GM12891 (cell line): ENCODE measurements at regions not wholly inside any gene's neighbourhood (a gene's known extent, or its start where the extent isn't known, plus 50 kb on each side); places are given as distances from the start of the nearest gene placed in this dataset.
"Not testable (repeated sequence)": the region's sequence is repeated elsewhere in the genome, so short reads cannot be mapped to it uniquely, and the experiment has no call there.

Experiments used
- DNase-seq: peaks from one replicate; pipeline ENCODE4 v3.0.0; 2011; ENCODE audit warnings: low spot score; ENCODE audit not compliant: insufficient read length
- FAIRE-seq: peaks from 2 replicates; lab custom pipeline; 2011; peaks lifted over from hg19 to GRCh38; lab: Jason Lieb, UNC
- PAX5 ChIP-seq: IDR thresholded peaks from 2 replicates; pipeline ENCODE4 v1.6.1; 2011; ENCODE audit warnings: low read length, moderate library complexity, mild to moderate bottlenecking; ENCODE audit not compliant: insufficient read depth, severe bottlenecking
- POLR2A ChIP-seq: IDR thresholded peaks from 2 replicates; pipeline ENCODE4 v1.6.1; 2011; ENCODE audit warnings: low read depth, low read length, control low read depth
- POLR2AphosphoS5 ChIP-seq: IDR thresholded peaks from 2 replicates; pipeline ENCODE4 v1.6.1; 2011; ENCODE audit warnings: low read depth, low read length, control low read depth
- POU2F2 ChIP-seq: IDR thresholded peaks from 2 replicates; pipeline ENCODE4 v1.6.1; 2011; ENCODE audit warnings: low read depth, mild to moderate bottlenecking, control low read depth, low read length, moderate library complexity
- SPI1 ChIP-seq: IDR thresholded peaks from 2 replicates; pipeline ENCODE4 v1.6.1; 2011; ENCODE audit warnings: low read depth, low read length, control low read depth
- TAF1 ChIP-seq: IDR thresholded peaks from 2 replicates; pipeline ENCODE4 v1.6.1; 2011; ENCODE audit warnings: low read depth, low read length, control low read depth

DNA sequence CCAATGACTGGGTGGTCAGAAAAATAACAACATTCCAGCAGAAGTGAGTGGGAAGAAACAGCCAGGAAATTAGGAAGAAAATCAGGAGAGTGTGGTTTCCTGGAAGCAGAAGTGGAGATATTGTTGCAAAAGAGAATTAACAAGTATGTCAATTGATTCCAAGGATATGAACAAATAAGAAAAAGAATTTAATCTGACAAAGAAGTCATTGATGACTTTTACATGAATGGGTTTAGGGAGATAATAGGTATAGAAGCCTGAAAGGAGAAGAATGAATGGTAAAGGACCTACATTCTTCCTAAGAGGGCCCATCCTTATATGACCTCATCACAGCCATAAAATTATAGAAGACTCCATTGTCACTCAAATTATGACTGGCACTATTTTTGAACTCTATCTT lies 1440.1 kb downstream of the OTOL1 start:
- DNase-seq: no peak
- TF ChIP-seq POU2F2: no peak
- no peak for TF ChIP-seq POLR2AphosphoS5
- no peak for TF ChIP-seq PAX5
- TF ChIP-seq TAF1: no peak
- TF ChIP-seq SPI1: no peak
- TF ChIP-seq POLR2A: no peak
- FAIRE-seq: no peak

- no peak for DNase-seq
- TF ChIP-seq POLR2AphosphoS5 (no peak), PAX5 (no peak), POU2F2 (no peak), SPI1 (no peak), POLR2A (no peak), TAF1 (no peak)
- FAIRE-seq: no peak
Measured at GRCh38 chr3:162938083-162938482, 1441.5 kb downstream of the OTOL1 start.

GRCh38 chr3:162945626-162946025 lies 1449.0 kb downstream of the OTOL1 start:
- TF ChIP-seq POLR2A (no peak), SPI1 (no peak), POU2F2 (no peak), POLR2AphosphoS5 (no peak), TAF1 (no peak), PAX5 (no peak)
- no peak for FAIRE-seq
- no peak for DNase-seq

DNA sequence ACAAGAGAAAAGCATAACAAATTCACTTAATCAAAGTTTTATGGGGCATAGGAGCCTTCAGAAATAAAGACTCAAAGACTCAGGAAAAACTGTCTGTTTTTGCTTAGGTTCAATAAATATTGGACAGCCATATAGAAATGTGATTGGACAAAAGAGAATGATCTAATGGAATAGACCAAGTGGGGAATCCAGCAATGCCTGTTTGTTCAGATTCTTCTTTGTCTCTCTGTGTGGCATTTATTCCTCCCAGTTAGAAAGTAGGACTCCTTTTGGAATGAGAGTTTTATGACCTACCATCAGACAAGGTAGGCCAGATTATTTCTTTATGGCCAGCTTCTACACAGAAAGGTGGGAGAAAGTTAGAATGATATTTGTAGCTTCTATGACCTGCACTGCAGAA lies 1460.1 kb downstream of the OTOL1 start:
- no peak for FAIRE-seq

DNA sequence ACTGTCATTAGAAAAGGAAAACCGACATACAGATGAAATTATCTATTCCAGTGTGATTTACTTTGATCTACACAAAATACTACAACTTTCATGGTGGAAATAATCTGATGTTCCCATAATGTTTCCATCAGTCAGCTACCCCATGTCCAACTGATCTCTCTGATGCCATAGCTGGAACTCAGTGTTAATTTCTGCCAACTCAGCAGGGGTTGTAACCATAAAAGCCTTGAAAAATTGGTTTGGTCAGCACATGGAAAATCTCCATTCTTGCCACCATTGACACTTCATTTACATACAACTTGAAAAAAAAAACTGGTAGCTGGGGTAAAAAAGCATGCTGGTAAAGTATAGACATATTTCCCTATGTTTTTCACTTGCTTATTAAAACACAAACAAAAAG lies 1463.7 kb downstream of the OTOL1 start:
- DNase-seq (no peak), FAIRE-seq (no peak)
- no peak for TF ChIP-seq POLR2A
- no peak for TF ChIP-seq SPI1
- no peak for TF ChIP-seq PAX5
- no peak for TF ChIP-seq POLR2AphosphoS5
- TF ChIP-seq TAF1: no peak
- no peak for TF ChIP-seq POU2F2

More for the DNA sequence above, 1460.1 kb downstream of the OTOL1 start:
- no peak for DNase-seq
- no peak for TF ChIP-seq POLR2AphosphoS5
- TF ChIP-seq TAF1: no peak
- no peak for TF ChIP-seq POU2F2
- TF ChIP-seq POLR2A: no peak

GRCh38 chr3:162970292-162970691 lies 1473.7 kb downstream of the OTOL1 start:
- no peak for FAIRE-seq
- TF ChIP-seq PAX5 (no peak), POU2F2 (no peak), POLR2AphosphoS5 (no peak), POLR2A (no peak), TAF1 (no peak), SPI1 (no peak)

GRCh38 chr3:162971715-162972114 lies 1475.1 kb downstream of the OTOL1 start:
- DNase-seq (no peak), FAIRE-seq (no peak)
- TF ChIP-seq PAX5 (no peak), POU2F2 (no peak), POLR2AphosphoS5 (no peak), TAF1 (no peak), SPI1 (no peak)

More at GRCh38 chr3:162970292-162970691, 1473.7 kb downstream of the OTOL1 start:
- no peak for DNase-seq

DNA sequence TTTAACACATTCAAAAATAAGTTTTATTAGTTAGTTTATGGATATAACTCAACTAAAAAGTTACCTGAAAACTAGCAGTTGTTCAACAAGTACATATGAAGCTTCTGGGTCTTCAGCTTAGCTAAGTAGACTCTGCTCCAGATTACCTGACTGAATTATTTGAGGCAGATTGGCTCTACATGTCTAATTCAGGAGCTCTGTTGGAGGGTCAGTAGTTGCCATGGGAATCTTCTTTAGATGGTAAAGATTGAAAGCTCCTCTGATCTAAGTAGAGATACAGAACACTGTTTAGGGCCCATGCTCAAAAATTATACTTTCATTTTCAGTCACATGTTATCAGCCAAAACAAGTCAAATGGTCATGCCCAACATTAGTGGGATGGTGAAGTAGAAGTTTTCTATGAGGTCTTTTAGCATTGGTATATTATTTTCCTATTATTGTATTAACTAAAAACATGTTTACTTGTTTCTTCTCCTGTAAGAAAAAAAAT lies 1476.9 kb downstream of the OTOL1 start:
- FAIRE-seq (no peak), DNase-seq (no peak)
- TF ChIP-seq POLR2A (no peak), POLR2AphosphoS5 (no peak), SPI1 (no peak), TAF1 (no peak), PAX5 (no peak), POU2F2 (no peak)

DNA sequence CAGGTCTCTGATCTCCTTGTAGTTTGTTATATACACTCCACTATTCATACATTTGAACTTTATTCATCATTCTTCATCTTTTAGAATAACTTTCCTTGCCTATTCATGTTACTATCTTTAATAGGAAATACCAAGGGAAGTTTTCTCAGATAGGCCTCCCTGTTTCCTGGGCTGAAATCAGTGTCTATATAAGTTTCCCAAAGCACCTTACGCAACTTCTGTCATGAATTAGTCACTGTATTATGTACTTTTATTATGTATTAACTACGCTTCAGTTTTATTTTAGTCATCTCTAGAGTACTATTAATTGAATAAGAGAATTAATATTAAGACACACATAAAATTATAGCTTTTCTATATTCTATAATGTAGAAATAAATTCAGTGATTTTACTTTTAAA lies 1481.5 kb downstream of the OTOL1 start:
- DNase-seq (no peak), FAIRE-seq (no peak)
- TF ChIP-seq POLR2AphosphoS5 (no peak), POU2F2 (no peak), POLR2A (no peak), PAX5 (no peak), TAF1 (no peak), SPI1 (no peak)

- TF ChIP-seq POLR2AphosphoS5 (no peak), SPI1 (no peak), POLR2A (no peak), PAX5 (no peak), POU2F2 (no peak), TAF1 (no peak)
- DNase-seq (no peak), FAIRE-seq (no peak)
Measured at GRCh38 chr3:162984746-162985145, 1488.1 kb downstream of the OTOL1 start.

- DNase-seq, FAIRE-seq: not testable (repeated sequence)
Measured at GRCh38 chr3:162987085-162987794, 1490.6 kb downstream of the OTOL1 start.
